IMR-90 (cell line): ENCODE measurements at regions not wholly inside any gene's neighbourhood (a gene's known extent, or its start where the extent isn't known, plus 50 kb on each side); places are given as distances from the start of the nearest gene placed in this dataset.

Experiments used
- BHLHE40 ChIP-seq: fragments of 150-350 bp; IDR thresholded peaks from 2 replicates; pipeline ENCODE4 v1.6.1; 2016; ENCODE audit warnings: mild to moderate bottlenecking, low read depth, low read length
- CEBPB ChIP-seq: IDR thresholded peaks from 2 replicates; pipeline ENCODE4 v1.6.1; 2012; ENCODE audit warnings: low read depth, low read length, improper control_type of control experiment
- CHD1 ChIP-seq: IDR thresholded peaks from 2 replicates; pipeline ENCODE4 v1.6.1; 2012; ENCODE audit warnings: low read depth, low read length, improper control_type of control experiment
- FOS ChIP-seq: fragments of 150-350 bp; IDR thresholded peaks from 2 replicates; pipeline ENCODE4 v1.6.1; 2016; ENCODE audit warnings: low read depth, low read length
- MAZ ChIP-seq: IDR thresholded peaks from 2 replicates; pipeline ENCODE4 v1.6.1; 2012; ENCODE audit warnings: low read depth, mild to moderate bottlenecking, low read length, improper control_type of control experiment, moderate library complexity, borderline replicate concordance
- MXI1 ChIP-seq: IDR thresholded peaks from 2 replicates; pipeline ENCODE4 v1.6.1; 2012; ENCODE audit warnings: low read depth, mild to moderate bottlenecking, low read length, moderate library complexity, borderline replicate concordance
- NFE2L2 ChIP-seq: fragments of 150-350 bp; IDR thresholded peaks from 2 replicates; pipeline ENCODE4 v1.6.1; 2016; ENCODE audit warnings: low read depth, mild to moderate bottlenecking, low read length
- POLR2A ChIP-seq: IDR thresholded peaks from 2 replicates; pipeline ENCODE4 v1.6.1; 2012; ENCODE audit warnings: mild to moderate bottlenecking, low read depth, low read length
- RFX5 ChIP-seq: IDR thresholded peaks from 2 replicates; pipeline ENCODE4 v1.8.0; 2012; ENCODE audit warnings: low read depth, mild to moderate bottlenecking, low read length, moderate library complexity
- SMC3 ChIP-seq: fragments of 150-350 bp; IDR thresholded peaks from 2 replicates; pipeline ENCODE4 v1.6.1; 2016; ENCODE audit warnings: low read depth, mild to moderate bottlenecking, antibody characterized with exemption, low read length, moderate library complexity
- TF ChIP-seq, protein P1 (sequence below): conservative IDR thresholded peaks from 2 replicates; pipeline ENCODE4 v1.5.1; 2012; ENCODE audit warnings: mild to moderate bottlenecking, low read depth, low read length, improper control_type of control experiment
- TF ChIP-seq, protein P2 (sequence below): fragments of 150-350 bp; IDR thresholded peaks from 2 replicates; pipeline ENCODE4 v1.6.1; 2016; ENCODE audit warnings: low read depth, mild to moderate bottlenecking, low read length, moderate library complexity, borderline replicate concordance
- TF ChIP-seq, protein P3 (sequence below): fragments of 150-350 bp; IDR thresholded peaks from 2 replicates; pipeline ENCODE4 v1.6.1; 2017; ENCODE audit warnings: mild to moderate bottlenecking, antibody characterized with exemption, low read length, low read depth

DNA sequence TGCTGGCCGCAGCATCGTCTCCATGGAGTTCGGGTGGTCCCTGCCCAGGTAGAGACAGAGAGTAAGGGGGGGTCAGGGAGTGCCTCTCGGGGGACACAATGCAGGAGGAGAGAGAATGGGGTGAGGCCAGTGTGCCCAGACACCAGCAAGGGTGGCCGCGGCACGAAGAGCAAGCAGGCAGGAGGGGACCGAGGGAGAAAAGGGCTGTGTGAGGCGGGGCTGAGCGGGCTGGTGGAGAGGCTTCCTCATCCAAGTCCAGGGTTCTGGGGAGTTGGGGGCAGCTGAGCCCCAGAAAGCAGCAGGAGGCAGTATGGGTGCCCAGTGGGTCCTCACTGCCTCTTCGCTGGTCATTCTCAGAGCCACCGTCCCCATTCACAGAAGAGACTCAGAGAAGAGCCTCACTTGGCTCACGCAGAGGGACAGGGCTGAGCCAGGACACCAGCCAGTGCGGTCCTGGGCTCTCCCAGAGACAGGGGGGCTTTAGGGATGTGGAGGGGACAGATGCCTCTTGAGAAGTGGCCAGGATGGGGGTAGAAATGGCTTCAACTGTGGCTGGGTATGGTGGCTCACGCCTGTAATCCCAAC is 78.9 kb downstream of the MICALL2 start:
- TF ChIP-seq, protein P1, sequence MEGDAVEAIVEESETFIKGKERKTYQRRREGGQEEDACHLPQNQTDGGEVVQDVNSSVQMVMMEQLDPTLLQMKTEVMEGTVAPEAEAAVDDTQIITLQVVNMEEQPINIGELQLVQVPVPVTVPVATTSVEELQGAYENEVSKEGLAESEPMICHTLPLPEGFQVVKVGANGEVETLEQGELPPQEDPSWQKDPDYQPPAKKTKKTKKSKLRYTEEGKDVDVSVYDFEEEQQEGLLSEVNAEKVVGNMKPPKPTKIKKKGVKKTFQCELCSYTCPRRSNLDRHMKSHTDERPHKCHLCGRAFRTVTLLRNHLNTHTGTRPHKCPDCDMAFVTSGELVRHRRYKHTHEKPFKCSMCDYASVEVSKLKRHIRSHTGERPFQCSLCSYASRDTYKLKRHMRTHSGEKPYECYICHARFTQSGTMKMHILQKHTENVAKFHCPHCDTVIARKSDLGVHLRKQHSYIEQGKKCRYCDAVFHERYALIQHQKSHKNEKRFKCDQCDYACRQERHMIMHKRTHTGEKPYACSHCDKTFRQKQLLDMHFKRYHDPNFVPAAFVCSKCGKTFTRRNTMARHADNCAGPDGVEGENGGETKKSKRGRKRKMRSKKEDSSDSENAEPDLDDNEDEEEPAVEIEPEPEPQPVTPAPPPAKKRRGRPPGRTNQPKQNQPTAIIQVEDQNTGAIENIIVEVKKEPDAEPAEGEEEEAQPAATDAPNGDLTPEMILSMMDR, result no peak
- TF ChIP-seq BHLHE40 (no peak), POLR2A (no peak), MAZ (no peak), RFX5 (no peak), NFE2L2 (no peak), CEBPB (no peak), SMC3 (no peak), MXI1 (no peak), CHD1 (no peak), FOS (no peak)
- TF ChIP-seq, protein P2, sequence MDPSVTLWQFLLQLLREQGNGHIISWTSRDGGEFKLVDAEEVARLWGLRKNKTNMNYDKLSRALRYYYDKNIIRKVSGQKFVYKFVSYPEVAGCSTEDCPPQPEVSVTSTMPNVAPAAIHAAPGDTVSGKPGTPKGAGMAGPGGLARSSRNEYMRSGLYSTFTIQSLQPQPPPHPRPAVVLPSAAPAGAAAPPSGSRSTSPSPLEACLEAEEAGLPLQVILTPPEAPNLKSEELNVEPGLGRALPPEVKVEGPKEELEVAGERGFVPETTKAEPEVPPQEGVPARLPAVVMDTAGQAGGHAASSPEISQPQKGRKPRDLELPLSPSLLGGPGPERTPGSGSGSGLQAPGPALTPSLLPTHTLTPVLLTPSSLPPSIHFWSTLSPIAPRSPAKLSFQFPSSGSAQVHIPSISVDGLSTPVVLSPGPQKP, result no peak
- TF ChIP-seq, protein P3, sequence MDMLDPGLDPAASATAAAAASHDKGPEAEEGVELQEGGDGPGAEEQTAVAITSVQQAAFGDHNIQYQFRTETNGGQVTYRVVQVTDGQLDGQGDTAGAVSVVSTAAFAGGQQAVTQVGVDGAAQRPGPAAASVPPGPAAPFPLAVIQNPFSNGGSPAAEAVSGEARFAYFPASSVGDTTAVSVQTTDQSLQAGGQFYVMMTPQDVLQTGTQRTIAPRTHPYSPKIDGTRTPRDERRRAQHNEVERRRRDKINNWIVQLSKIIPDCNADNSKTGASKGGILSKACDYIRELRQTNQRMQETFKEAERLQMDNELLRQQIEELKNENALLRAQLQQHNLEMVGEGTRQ, result no peak
